ENCODE measurements at regions not wholly inside any gene's neighbourhood (a gene's known extent, or its start where the extent isn't known, plus 50 kb on each side); places are given as distances from the start of the nearest gene placed in this dataset.

DNA sequence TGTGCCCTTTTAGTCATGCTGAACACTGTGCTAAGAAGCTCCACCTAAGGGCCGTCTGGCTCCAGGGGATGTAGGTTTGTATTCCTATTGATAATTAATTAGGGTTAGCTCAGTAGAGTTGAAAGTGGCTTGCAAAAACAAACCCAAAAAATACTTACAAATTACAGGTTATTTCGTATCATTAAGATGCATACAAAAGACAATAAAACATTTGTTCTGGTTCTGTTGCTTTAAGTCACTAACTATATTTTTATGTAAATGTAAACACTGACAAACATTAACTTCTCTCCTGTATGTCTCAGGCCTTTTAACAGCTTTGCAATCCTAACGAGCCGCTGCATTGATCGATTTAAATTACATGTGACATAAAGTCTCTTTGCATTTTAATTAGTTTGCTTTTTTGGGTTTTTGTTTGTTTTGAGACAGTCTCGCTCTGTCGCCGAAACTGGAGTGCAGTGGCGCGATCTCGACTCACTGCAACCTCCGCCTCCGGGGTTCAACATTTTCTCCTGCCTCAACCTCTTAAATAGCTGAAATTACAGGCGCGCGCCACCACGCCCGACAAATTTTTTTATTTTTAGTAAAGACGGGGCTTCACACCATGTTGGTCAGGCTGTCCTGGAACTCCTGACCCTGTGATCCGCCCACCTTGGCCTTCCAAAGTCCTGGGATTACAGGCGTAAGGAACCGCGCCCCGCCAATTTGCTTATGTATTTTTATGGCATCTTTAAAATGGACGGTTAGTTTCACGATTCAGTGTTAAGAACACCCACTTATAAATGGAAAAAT lies 110.9 kb downstream of the HFE start:
- peak; percentile 47 for DNase-seq (ENCODE audit: low read depth)

GRCh38 chr6:26198722-26199056 lies 111.5 kb downstream of the HFE start:
- no peak for DNase-seq (ENCODE audit: low read depth)

DNA sequence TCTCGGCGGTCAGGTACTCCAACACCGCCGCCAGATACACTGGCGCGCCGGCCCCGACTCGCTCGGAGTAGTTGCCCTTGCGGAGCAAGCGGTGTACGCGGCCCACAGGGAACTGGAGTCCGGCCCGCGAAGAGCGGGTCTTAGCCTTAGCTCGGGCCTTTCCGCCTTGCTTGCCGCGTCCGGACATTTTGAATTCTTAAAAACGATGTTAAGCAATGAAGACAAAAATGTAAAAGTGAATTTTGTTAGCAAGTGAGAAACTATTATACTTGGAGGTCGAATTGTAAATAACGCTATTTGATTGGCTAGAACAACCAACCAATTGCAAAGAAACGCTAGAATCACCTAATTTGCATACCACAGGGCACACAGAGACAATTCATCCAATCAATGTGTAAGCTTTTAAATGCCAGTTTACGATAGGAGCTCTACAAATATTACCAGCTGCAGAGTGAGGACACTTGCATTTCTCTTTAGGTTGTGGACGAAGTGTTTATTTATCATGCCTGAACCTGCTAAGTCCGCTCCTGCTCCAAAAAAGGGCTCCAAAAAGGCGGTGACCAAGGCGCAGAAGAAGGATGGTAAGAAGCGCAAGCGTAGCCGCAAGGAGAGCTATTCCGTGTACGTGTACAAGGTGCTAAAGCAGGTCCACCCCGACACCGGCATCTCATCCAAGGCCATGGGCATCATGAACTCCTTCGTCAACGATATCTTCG lies 112.0 kb downstream of the HFE start:
- peak; percentile 67 for DNase-seq (ENCODE audit: low read depth)

GRCh38 chr6:26199773-26200764 lies 112.8 kb downstream of the HFE start:
- DNase-seq (ENCODE audit: low read depth): no peak

DNA sequence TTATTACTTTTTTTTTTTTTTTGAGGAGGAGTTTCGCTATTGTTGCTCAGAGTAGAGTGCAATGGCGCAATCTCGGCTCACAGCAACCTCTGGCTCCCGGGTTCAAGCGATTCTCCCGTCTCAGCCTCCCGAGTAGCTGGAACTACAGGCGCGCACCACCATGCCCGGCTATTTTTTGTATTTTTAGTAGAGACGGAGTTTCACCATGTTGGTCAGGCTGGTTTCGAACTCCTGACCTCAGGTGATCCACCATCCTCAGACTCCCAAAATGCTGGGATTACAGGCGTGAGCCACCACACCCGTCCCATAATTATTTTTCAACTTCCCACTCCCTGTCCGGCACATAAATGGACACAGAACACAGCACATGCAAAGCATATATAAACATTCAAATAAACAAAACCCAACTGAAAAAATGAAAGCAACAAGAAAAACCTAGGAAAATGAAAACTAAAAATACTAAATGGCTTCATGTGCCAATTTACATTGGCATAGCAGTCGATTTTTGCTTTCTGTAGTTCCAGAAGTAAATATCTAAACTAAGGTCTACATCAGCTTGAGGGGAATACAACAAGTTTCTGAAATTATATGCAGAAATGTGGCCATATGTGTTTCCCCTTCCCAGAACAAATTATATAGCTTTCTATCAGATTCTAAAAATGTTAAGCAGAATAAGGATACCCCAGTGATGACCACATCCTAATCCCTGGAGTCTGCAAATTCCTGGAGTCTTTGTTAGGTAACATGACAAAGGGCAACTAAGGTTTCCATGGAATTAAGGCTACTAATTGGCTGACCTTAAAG lies 113.9 kb downstream of the HFE start:
- DNase-seq (ENCODE audit: low read depth): no peak

- no peak for DNase-seq (ENCODE audit: low read depth)
These were observed 115.0 kb downstream of the HFE start for GRCh38 chr6:26202201-26202611.

- no peak for DNase-seq (ENCODE audit: low read depth)
These were observed 115.8 kb downstream of the HFE start for GRCh38 chr6:26202811-26203583.

DNA sequence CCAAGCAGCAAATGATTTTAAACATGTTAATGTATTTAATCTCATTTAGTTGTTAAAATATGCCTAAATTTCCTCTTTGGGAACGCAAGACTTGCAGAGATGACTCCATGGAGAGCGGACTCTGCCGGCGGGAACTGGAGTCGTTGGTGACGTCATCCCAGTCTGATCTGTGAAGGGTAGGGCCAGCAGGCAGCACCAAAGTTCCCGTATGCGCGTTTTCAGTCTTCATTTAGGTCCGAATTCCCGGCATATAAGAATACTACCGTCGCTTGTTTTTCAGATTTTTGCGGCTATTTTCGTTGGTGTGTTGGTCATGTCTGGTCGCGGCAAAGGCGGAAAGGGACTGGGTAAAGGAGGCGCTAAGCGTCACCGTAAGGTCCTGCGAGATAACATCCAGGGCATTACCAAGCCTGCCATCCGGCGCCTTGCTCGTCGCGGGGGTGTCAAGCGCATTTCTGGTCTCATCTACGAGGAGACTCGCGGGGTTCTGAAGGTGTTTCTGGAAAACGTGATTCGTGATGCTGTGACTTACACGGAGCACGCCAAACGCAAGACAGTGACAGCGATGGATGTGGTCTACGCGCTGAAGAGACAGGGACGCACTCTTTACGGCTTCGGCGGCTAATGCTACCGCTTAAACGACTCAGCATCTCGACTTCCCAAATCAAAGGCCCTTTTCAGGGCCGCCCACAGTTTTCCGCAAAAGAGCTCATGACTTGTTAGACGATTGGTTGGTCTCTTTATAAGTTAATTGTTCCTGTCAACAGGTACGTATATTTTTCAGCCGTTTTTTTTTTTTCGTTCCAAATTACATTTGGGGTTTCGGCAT lies 117.3 kb downstream of the HFE start:
- peak; percentile 72 for DNase-seq (ENCODE audit: low read depth)

GRCh38 chr6:26205161-26205624 lies 118.0 kb downstream of the HFE start:
- DNase-seq (ENCODE audit: low read depth): peak; percentile 72

GRCh38 chr6:26205625-26206574 lies 118.7 kb downstream of the HFE start:
- no peak for DNase-seq (ENCODE audit: low read depth)

- DNase-seq (ENCODE audit: low read depth): no peak
These were observed 119.9 kb downstream of the HFE start for GRCh38 chr6:26206868-26207801.

DNA sequence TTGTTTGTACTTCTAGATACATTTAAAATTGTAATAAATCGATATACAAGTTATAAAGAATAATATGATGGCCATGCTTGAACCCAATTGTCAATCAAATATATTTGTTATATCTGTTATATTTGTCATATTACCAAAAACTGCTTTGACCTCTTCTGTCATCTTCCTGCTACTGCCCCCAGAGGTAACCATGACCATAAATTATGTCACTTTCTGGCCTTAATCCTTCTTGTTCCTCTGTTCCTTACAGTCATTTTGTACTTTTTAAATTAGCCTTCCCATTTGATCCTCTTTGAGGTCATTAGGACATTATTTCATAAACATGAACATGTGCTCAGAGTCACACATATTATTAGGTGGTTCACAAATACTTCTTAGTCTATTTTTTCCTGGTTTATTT lies 124.7 kb downstream of the HFE start:
- no peak for DNase-seq (ENCODE audit: low read depth)

GRCh38 chr6:26213334-26214075 lies 126.3 kb downstream of the HFE start:
- DNase-seq (ENCODE audit: low read depth): no peak

GRCh38 chr6:26214803-26215584 lies 127.8 kb downstream of the HFE start:
- DNase-seq (ENCODE audit: low read depth): no peak

DNA sequence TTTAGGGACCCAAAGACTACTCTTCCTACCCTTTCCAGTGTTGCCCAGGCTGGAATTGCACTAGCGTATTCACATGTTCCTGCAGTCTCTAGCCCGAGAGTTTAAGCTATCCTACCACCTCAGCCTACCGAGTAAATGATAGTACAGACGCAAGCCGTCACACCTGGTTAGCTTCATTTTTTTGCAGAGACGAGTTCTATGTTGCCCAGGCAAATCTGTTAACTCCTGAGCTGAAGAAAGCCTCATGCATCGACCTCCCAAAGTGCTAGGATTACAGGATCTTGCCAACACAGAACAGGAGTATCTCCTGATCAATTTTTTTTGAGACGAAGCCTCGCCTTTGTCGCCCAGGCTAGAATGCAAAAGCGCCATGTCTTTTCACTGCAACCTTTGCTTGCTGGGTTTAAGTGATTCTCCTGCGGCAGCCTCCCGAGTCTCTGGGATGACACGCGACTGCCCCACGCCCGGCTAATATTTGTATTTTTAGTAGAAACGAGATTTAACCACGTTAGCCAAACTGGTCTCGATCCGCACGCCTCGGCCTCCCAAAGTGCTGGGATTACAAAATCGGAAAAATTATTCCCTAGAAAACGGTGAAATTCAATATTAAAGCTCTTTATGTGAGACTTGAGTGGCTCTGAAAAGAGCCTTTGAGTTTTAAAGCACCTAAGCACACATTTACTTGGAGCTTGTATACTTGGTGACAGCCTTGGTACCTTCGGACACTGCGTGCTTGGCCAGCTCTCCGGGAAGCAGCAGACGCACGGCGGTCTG lies 128.5 kb downstream of the HFE start:
- DNase-seq (ENCODE audit: low read depth): no peak

Data from activated T-cell treated with anti-CD3 and anti-CD28 coated beads for 48 hours (primary cell).